ENCODE measurements at regions not wholly inside any gene's neighbourhood (a gene's known extent, or its start where the extent isn't known, plus 50 kb on each side); places are given as distances from the start of the nearest gene placed in this dataset.

DNA sequence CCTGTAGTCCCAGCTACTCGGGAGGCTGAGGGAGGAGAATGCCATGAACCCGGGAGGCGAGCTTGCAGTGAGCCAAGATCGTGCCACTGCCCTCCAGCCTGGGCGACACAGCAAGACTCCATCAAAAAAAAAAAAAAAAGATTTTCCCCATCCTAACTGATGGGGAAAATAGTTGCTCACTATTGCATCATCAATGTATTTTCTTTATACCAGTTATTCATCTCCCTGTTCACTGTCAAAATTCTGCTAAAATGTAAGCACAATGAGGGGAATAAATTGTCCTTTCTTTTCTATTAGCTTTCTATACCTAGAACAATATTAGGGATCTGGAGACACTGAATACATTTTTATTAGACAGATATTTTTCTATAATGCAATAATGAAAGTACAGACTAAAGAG is 561.3 kb downstream of the CCER1 start:
- H3K4me3 ChIP-seq (ENCODE audit: low read depth, low read length): no peak overlapping the region
- no peak for DNase-seq (ENCODE audit: low read depth)
- TF ChIP-seq, protein P1, sequence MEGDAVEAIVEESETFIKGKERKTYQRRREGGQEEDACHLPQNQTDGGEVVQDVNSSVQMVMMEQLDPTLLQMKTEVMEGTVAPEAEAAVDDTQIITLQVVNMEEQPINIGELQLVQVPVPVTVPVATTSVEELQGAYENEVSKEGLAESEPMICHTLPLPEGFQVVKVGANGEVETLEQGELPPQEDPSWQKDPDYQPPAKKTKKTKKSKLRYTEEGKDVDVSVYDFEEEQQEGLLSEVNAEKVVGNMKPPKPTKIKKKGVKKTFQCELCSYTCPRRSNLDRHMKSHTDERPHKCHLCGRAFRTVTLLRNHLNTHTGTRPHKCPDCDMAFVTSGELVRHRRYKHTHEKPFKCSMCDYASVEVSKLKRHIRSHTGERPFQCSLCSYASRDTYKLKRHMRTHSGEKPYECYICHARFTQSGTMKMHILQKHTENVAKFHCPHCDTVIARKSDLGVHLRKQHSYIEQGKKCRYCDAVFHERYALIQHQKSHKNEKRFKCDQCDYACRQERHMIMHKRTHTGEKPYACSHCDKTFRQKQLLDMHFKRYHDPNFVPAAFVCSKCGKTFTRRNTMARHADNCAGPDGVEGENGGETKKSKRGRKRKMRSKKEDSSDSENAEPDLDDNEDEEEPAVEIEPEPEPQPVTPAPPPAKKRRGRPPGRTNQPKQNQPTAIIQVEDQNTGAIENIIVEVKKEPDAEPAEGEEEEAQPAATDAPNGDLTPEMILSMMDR (IDR thresholded peaks at IDR 0.05; ENCODE audit: insufficient read depth, low read depth, low read length, missing control alignments): no peak

DNA sequence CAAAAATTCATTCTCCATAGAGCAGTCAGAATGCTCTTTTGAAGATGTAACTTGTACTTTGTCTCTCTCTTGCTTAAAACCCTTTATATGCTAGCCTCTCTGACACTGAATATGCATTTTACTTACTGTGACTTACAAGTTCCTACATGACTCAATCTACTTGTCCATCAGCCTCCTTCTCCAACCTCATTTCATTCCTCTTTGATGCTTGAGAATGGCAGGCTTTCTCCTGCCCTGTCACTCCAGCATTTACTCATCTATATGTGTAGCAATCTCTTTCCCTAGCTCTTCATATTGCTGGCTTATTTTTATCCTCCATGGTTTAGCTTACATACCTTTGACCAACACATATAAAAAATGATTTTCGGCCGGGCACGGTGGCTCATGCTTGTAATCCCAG is 561.9 kb downstream of the CCER1 start:
- TF ChIP-seq, protein P1 (IDR thresholded peaks at IDR 0.05; ENCODE audit: insufficient read depth, low read depth, low read length, missing control alignments): no peak
- H3K4me3 ChIP-seq (ENCODE audit: low read depth, low read length): no peak overlapping the region
- no peak for DNase-seq (ENCODE audit: low read depth)

DNA sequence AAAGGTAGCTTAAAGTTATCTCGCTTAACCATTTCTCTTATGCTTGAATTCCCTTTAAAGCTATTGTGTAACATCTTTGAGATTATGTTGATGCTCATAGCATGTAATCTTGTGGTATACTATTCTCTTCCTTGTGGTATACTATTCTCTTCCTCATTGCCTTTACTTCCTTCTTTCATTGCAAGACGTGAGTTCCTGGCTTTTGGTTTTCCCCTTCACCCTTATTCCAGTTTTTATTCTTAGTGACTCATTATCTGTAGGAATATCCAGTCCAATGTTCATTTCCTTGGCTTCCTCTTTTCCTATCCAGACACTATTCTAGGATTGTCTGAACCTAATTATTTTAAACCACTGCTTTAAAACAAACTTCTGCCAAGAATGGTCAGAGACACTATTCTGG is 564.0 kb downstream of the CCER1 start:
- no peak overlapping the region for H3K4me3 ChIP-seq (ENCODE audit: low read depth, low read length)
- no peak for DNase-seq (ENCODE audit: low read depth)
- TF ChIP-seq, protein P1 (IDR thresholded peaks at IDR 0.05; ENCODE audit: insufficient read depth, low read depth, low read length, missing control alignments): no peak

DNA sequence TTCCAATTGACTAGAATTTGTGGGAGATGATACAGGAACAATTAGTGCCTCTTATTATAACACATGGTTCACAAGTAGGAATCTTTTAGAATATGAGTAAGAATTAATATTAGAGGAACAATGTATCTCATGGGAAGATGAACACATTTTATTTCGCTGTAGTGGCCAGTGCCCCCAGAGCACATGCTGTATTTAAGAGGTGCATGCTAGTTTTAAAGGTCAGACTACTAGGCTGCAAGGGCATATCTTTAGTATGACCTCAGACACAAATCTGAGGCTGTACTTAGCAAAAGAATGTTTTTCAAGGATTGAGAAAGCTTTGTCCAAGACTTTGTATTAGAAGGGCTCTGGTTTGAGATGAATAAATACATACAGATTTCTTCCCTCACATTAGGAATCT is 586.9 kb downstream of the CCER1 start:
- TF ChIP-seq, protein P1 (IDR thresholded peaks at IDR 0.05; ENCODE audit: insufficient read depth, low read depth, low read length, missing control alignments): no peak
- H3K4me3 ChIP-seq (ENCODE audit: low read depth, low read length): no peak overlapping the region
- no peak for DNase-seq (ENCODE audit: low read depth)

DNA sequence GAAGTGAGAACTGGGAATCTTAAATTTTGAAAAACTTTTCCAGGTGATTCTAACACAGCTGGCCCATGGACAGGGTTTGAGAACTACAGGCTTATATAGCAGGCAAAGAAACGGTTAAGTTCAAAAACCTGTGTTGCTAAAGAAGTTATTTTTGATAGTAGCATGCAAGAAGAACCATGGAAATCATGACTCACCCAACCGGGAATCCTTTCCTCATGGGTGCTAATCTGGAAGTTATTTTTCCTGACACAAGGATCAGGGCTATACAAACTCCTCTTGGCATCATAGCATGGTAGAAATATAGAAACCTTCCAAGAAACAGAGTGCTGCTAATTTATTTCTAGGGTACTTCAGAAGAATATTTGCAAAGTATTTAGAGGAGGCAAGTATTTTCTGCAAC is 588.7 kb downstream of the CCER1 start:
- TF ChIP-seq, protein P1 (IDR thresholded peaks at IDR 0.05; ENCODE audit: insufficient read depth, low read depth, low read length, missing control alignments): no peak

DNA sequence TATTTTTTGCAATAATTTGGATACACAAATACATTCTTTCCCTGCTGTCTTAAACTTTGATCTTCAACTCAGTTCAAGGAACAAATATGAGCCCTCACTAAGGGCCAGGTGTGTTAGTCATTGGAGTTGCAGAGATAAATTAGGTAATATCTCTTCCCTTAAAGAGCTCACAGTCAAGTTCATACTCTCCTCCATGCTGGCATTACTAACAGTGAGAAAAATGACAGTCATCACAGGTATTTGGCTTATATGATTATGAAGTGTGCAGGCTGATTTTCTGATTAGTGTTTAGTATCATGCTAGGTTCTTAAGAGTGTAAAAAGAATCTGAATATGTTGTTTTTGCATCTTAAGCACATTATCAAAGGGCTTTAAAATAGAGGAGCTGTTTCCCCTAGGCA is 594.7 kb downstream of the CCER1 start:
- H3K4me3 ChIP-seq (ENCODE audit: low read depth, low read length): no peak overlapping the region
- TF ChIP-seq, protein P1 (IDR thresholded peaks at IDR 0.05; ENCODE audit: insufficient read depth, low read depth, low read length, missing control alignments): no peak
- DNase-seq (ENCODE audit: low read depth): no peak

More for the DNA sequence above, 588.7 kb downstream of the CCER1 start:
- DNase-seq (ENCODE audit: low read depth): no peak
- H3K4me3 ChIP-seq (ENCODE audit: low read depth, low read length): no peak overlapping the region

DNA sequence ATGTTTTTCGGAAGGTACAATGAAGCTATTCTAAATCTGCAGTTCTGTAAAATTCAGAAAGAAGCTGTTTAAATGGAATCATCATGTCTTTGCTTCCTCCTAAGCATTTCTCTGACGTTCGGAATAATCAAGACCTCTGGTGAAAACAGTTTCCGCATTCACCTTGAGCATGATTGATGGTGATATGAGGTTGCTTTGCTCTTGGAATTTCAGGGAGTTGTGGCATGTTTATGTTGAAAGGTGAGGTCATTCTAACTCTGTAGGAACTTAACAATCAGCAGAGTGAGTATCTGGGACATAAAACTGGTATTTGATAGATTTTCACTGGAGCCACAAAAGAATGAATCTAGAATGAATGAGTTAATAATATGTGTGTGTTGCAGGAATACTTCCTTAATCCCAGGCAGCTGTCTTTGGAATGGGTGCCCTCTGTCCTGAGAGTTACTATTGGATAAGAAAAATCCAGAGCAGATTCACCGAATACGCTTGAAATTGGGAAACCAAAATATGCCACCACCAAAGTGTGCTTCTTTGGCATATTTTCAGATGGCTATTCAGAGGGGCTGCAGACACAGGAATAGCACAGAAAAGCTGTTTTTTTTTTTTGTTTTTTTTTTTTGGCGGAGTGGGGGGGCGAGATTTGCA is 599.1 kb downstream of the CCER1 start:
- TF ChIP-seq, protein P1 (IDR thresholded peaks at IDR 0.05; ENCODE audit: insufficient read depth, low read depth, low read length, missing control alignments): no peak
- no peak overlapping the region for H3K4me3 ChIP-seq (ENCODE audit: low read depth, low read length)
- DNase-seq (ENCODE audit: low read depth): no peak
